NCI-H2227 (cell line): ENCODE measurements at regions not wholly inside any gene's neighbourhood (a gene's known extent, or its start where the extent isn't known, plus 50 kb on each side); places are given as distances from the start of the nearest gene placed in this dataset.

Experiments used
- DNase-seq: peaks from one replicate; lab custom pipeline; 2025; ENCODE audit not compliant: unreplicated experiment; lab: John Stamatoyannopoulos, UW

- DNase-seq, result no peak
Measured at GRCh38 chr1:38721816-38722215, 137.8 kb downstream of the RRAGC start.

GRCh38 chr1:38719880-38720279, 139.7 kb downstream of the RRAGC start:
- no peak for DNase-seq

- DNase-seq, result no peak
Measured at GRCh38 chr1:38718031-38718430, 141.5 kb downstream of the RRAGC start.

GRCh38 chr1:38716229-38716628, 143.3 kb downstream of the RRAGC start:
- DNase-seq, result no peak

GRCh38 chr1:38715415-38715814, 144.2 kb downstream of the RRAGC start:
- peak; percentile 68 for DNase-seq

- no peak for DNase-seq
Measured at GRCh38 chr1:38712046-38712445, 147.5 kb downstream of the RRAGC start.

GRCh38 chr1:38708701-38709258, 150.8 kb downstream of the RRAGC start:
- DNase-seq, result no peak

- DNase-seq, result no peak
Measured at GRCh38 chr1:38701088-38701487, 158.5 kb downstream of the RRAGC start.

GRCh38 chr1:38700077-38700470, 159.5 kb downstream of the RRAGC start:
- DNase-seq, result no peak

- DNase-seq, result no peak
Measured at GRCh38 chr1:38699330-38700076, 160.1 kb downstream of the RRAGC start.

GRCh38 chr1:38697387-38697786, 162.2 kb downstream of the RRAGC start:
- no peak for DNase-seq

GRCh38 chr1:38696371-38696770, 163.2 kb downstream of the RRAGC start:
- DNase-seq, result no peak

GRCh38 chr1:38693759-38694158, 165.8 kb downstream of the RRAGC start:
- no peak for DNase-seq

- no peak for DNase-seq
Measured at GRCh38 chr1:38693031-38693430, 166.5 kb downstream of the RRAGC start.

GRCh38 chr1:38690790-38691449, 168.7 kb downstream of the RRAGC start:
- DNase-seq, result no peak

GRCh38 chr1:38686927-38687255, 172.7 kb downstream of the RRAGC start:
- no peak for DNase-seq

- peak; percentile 8 for DNase-seq
Measured at GRCh38 chr1:38686167-38686926, 173.2 kb downstream of the RRAGC start.

- DNase-seq, result peak; percentile 37
Measured at GRCh38 chr1:38685388-38685787, 174.2 kb downstream of the RRAGC start.

GRCh38 chr1:38680801-38681510, 178.6 kb downstream of the RRAGC start:
- DNase-seq, result no peak

- no peak for DNase-seq
Measured at GRCh38 chr1:38677756-38678155, 181.8 kb downstream of the RRAGC start.

GRCh38 chr1:38677311-38677710, 182.3 kb downstream of the RRAGC start:
- DNase-seq, result no peak
